Panc1 (cell line): ENCODE measurements at regions not wholly inside any gene's neighbourhood (a gene's known extent, or its start where the extent isn't known, plus 50 kb on each side); places are given as distances from the start of the nearest gene placed in this dataset.

Experiments used
- ATAC-seq: fragments of 200-7000 bp; cut with Tn5 transposase; 2 replicates; pipeline ENCODE4 v1.9.1; 2020; ENCODE audit warnings: mild to moderate bottlenecking, moderate library complexity
- BruUV-seq: library from RNA; stranded (reverse); fragments of 400-500 nt; replicated peaks from 2 replicates; lab custom pipeline; 2021; lab: Mats Ljungman, UMichigan
- CTCF ChIA-PET: fragments of 300-600 bp; sonication (Branson Sonifier 250); formaldehyde crosslinking; loops from one replicate; lab custom pipeline; 2022; ENCODE audit warnings: antibody characterized with exemption; lab: Charles Lee
- POLR2A ChIA-PET: fragments of 300-600 bp; sonication (Branson Sonifier 250); formaldehyde crosslinking; loops from one replicate; lab custom pipeline; 2022; ENCODE audit warnings: antibody characterized with exemption; lab: Charles Lee
- DNase-seq: peaks from one replicate; pipeline ENCODE4 v3.0.0-alpha.2; 2010; ENCODE audit warnings: low read depth, low spot score
- H3K27ac ChIP-seq: 2 replicates; pipeline ENCODE4 v1.5.1; 2011; ENCODE audit warnings: mild to moderate bottlenecking, low read length, inconsistent platforms
- H3K27me3 ChIP-seq: fragments of 200-500 bp; sonication (Bioruptor generic); 2 replicates; pipeline ENCODE4 v1.6.0; 2014; ENCODE audit warnings: low read length, inconsistent platforms; ENCODE audit not compliant: control insufficient read depth, insufficient read depth
- H3K36me3 ChIP-seq: fragments of 200-500 bp; sonication (Bioruptor generic); 2 replicates; pipeline ENCODE4 v1.5.1; 2014; ENCODE audit warnings: inconsistent platforms, mild to moderate bottlenecking, low read length, moderate library complexity; ENCODE audit not compliant: control insufficient read depth, insufficient read depth
- H3K4me1 ChIP-seq: 2 replicates; pipeline ENCODE4 v1.5.1; 2011; ENCODE audit warnings: inconsistent platforms, mild to moderate bottlenecking, low read length, moderate library complexity; ENCODE audit not compliant: control insufficient read depth, insufficient read depth
- H3K4me3 ChIP-seq, 2 experiments: 2 replicates each; pipeline ENCODE4 v1.5.1; 2011 to 2012; ENCODE audit warnings: low read depth in 2 of 2, low read length in 2 of 2, mild to moderate bottlenecking in 2 of 2, inconsistent platforms in 1 of 2, moderate library complexity in 1 of 2
- H3K9me3 ChIP-seq: fragments of 200-500 bp; sonication (Bioruptor generic); 2 replicates; pipeline ENCODE4 v1.5.1; 2014; ENCODE audit warnings: low read depth, mild to moderate bottlenecking, inconsistent platforms, low read length, moderate library complexity; ENCODE audit not compliant: control insufficient read depth, insufficient read depth
- CTCF ChIP-seq: fragments of 450-650 bp; IDR thresholded peaks from 2 replicates; pipeline ENCODE4 v1.5.1; 2017; ENCODE audit warnings: mild to moderate bottlenecking
- POLR2AphosphoS5 ChIP-seq: IDR thresholded peaks from 2 replicates; pipeline ENCODE4 v1.6.1; 2012; ENCODE audit warnings: mild to moderate bottlenecking, low read depth, low read length, moderate library complexity
- SIN3A ChIP-seq: IDR thresholded peaks from 2 replicates; pipeline ENCODE4 v1.6.1; 2012; ENCODE audit warnings: low read depth, mild to moderate bottlenecking, low read length, moderate library complexity, borderline replicate concordance; ENCODE audit not compliant: insufficient read depth
- TCF7L2 ChIP-seq: IDR thresholded peaks from 2 replicates; pipeline ENCODE4 v1.6.1; 2011; ENCODE audit warnings: mild to moderate bottlenecking, low read depth, low read length, inconsistent platforms
- in situ Hi-C: cut with HindIII; loops from 2 replicates; pipeline ENCODE4 v1.10.0; 2016; ENCODE audit warnings: low sequenced_read_pairs, low pct_unique_long_range_greater_than_20kb
- intact Hi-C: fragments of 100-400 bp; cut with micrococcal nuclease; formaldehyde crosslinking; loops from one replicate; pipeline ENCODE4 v1.10.0; 2022; ENCODE audit not compliant: unreplicated experiment
- TF ChIP-seq, protein P1 (sequence below), 2 experiments: IDR thresholded peaks; 2 replicates each; pipeline ENCODE4 v1.6.1; 2011 to 2012; ENCODE audit warnings: low read depth in 2 of 2, control low read depth in 1 of 2, low read length in 1 of 2, mild to moderate bottlenecking in 1 of 2, moderate library complexity in 1 of 2; ENCODE audit not compliant: insufficient read depth in 1 of 2

- no peak for DNase-seq
- POLR2A ChIA-PET, result no interaction called here
- H3K36me3 ChIP-seq, result no peaks in the 10 kb centered on the region
- intact Hi-C loops (no loop called here), in situ Hi-C loops (no loop called here)
- H3K4me1 ChIP-seq, result no peaks in the 10 kb centered on the region
- H3K9me3 ChIP-seq, result no peaks in the 10 kb centered on the region
- no peak overlapping the region for H3K4me3 ChIP-seq
- CTCF ChIA-PET, result no interaction called here
- ATAC-seq, result no peak
- H3K27me3 ChIP-seq, result no peaks in the 10 kb centered on the region
- no TSS peak for BruUV-seq
- TF ChIP-seq TCF7L2 (no peak), SIN3A (no peak), CTCF (no peak), POLR2AphosphoS5 (no peak)
- TF ChIP-seq, protein P1, sequence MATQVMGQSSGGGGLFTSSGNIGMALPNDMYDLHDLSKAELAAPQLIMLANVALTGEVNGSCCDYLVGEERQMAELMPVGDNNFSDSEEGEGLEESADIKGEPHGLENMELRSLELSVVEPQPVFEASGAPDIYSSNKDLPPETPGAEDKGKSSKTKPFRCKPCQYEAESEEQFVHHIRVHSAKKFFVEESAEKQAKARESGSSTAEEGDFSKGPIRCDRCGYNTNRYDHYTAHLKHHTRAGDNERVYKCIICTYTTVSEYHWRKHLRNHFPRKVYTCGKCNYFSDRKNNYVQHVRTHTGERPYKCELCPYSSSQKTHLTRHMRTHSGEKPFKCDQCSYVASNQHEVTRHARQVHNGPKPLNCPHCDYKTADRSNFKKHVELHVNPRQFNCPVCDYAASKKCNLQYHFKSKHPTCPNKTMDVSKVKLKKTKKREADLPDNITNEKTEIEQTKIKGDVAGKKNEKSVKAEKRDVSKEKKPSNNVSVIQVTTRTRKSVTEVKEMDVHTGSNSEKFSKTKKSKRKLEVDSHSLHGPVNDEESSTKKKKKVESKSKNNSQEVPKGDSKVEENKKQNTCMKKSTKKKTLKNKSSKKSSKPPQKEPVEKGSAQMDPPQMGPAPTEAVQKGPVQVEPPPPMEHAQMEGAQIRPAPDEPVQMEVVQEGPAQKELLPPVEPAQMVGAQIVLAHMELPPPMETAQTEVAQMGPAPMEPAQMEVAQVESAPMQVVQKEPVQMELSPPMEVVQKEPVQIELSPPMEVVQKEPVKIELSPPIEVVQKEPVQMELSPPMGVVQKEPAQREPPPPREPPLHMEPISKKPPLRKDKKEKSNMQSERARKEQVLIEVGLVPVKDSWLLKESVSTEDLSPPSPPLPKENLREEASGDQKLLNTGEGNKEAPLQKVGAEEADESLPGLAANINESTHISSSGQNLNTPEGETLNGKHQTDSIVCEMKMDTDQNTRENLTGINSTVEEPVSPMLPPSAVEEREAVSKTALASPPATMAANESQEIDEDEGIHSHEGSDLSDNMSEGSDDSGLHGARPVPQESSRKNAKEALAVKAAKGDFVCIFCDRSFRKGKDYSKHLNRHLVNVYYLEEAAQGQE (IDR thresholded peaks at IDR 0.05; ENCODE audit: insufficient read depth in 1 of 2, low read depth in 2 of 2, low read length in 1 of 2), result no peak
- H3K27ac ChIP-seq, result no peak overlapping the region
Observed at GRCh38 chr2:138125306-138126288, 161.3 kb downstream of the HNMT start.

DNA sequence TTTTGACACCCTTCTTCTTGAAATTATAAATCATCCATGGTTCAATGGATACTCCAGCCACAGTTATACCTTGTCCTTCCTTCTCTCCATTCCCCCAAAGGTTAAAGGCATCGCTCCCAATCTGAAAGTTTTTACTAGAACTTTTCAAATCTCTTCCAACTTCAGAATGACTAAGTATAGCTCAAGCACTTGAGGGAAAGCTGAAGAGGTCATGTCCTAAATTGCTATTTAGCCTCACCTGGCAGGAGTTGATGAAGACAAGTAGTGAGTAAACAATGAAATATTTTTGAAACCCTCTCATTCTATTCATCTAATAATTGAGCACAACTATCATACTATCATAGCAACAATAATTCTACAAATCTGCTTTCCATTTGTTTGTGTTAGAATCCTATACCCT, 167.8 kb downstream of the HNMT start:
- H3K4me1 ChIP-seq, result no peaks in the 10 kb centered on the region
- ChIA-PET CTCF (no interaction called here), POLR2A (no interaction called here)
- no peak overlapping the region for H3K4me3 ChIP-seq
- no peaks in the 10 kb centered on the region for H3K9me3 ChIP-seq
- intact Hi-C loops, result no loop called here
- no peak for ATAC-seq
- TF ChIP-seq POLR2AphosphoS5 (no peak), SIN3A (no peak), TCF7L2 (no peak), CTCF (no peak)
- TF ChIP-seq, protein P1 (IDR thresholded peaks at IDR 0.05; ENCODE audit: insufficient read depth in 1 of 2, low read depth in 2 of 2, low read length in 1 of 2), result no peak
- H3K27me3 ChIP-seq, result no peaks in the 10 kb centered on the region
- in situ Hi-C loops, result no loop called here
- H3K27ac ChIP-seq, result no peak overlapping the region
- no peak for DNase-seq
- no peaks in the 10 kb centered on the region for H3K36me3 ChIP-seq
- no TSS peak for BruUV-seq
